Tibial nerve (tissue), 4 donors: ENCODE measurements at regions not wholly inside any gene's neighbourhood (a gene's known extent, or its start where the extent isn't known, plus 50 kb on each side); places are given as distances from the start of the nearest gene placed in this dataset.

Source experiments
- DNase-seq, 2 donors: peaks; one replicate each; pipeline ENCODE4 v3.0.0-alpha.2; 2019; ENCODE audit warnings: low spot score in 2 of 2
- H3K27ac ChIP-seq, 4 donors: fragments of 200-600 bp; sonication (generic) in 3 of 4; one replicate each; pipeline ENCODE4 v1.5.1; 2017 to 2019; ENCODE audit warnings: mild to moderate bottlenecking in 1 of 4
- H3K27me3 ChIP-seq, 2 donors: fragments of 200-600 bp; sonication (generic) in 1 of 2; one replicate each; pipeline versions ENCODE4 v1.5.1 to v1.6.0; 2017 to 2019
- H3K36me3 ChIP-seq, 3 donors: fragments of 200-600 bp; sonication (generic); one replicate each; pipeline ENCODE4 v1.5.1; 2018 to 2019
- H3K4me1 ChIP-seq, 4 donors: fragments of 200-600 bp; sonication (generic) in 3 of 4; one replicate each; pipeline ENCODE4 v1.5.1; 2017 to 2019
- H3K4me3 ChIP-seq, 4 donors: fragments of 200-600 bp; sonication (generic) in 3 of 4; one replicate each; pipeline ENCODE4 v1.5.1; 2017 to 2019; ENCODE audit warnings: mild to moderate bottlenecking in 1 of 4, moderate library complexity in 1 of 4
- H3K9me3 ChIP-seq, 4 donors: fragments of 200-600 bp; sonication (generic) in 3 of 4; one replicate each; pipeline ENCODE4 v1.5.1; 2017 to 2019
- EP300 ChIP-seq, 2 donors: sonication (generic); formaldehyde crosslinking; IDR thresholded peaks; one replicate each; pipeline ENCODE4 v1.6.1; 2017; ENCODE audit warnings: antibody characterized with exemption in 2 of 2, mild to moderate bottlenecking in 1 of 2
- POLR2A ChIP-seq, 2 donors: fragments of 450-650 bp; IDR thresholded peaks; one replicate each; pipeline ENCODE4 v1.6.1; 2017; ENCODE audit warnings: antibody characterized with exemption in 2 of 2, mild to moderate bottlenecking in 2 of 2, moderate library complexity in 2 of 2
- WGBS, 2 donors: methylation state at CpG; one replicate each; pipeline ENCODE4 v1.1.5; 2018; 5-methylcytosine and 5-hydroxymethylcytosine counted together
- TF ChIP-seq, protein P1 (sequence below), 5 experiments: fragments of 200-600 bp in 3 of 5; fragments of 450-650 bp in 2 of 5; sonication (generic) in 3 of 5; IDR thresholded peaks; one replicate each; pipeline ENCODE4 v1.5.1; 2016 to 2019; ENCODE audit warnings: antibody characterized with exemption in 5 of 5, mild to moderate bottlenecking in 3 of 5, moderate library complexity in 2 of 5

DNA sequence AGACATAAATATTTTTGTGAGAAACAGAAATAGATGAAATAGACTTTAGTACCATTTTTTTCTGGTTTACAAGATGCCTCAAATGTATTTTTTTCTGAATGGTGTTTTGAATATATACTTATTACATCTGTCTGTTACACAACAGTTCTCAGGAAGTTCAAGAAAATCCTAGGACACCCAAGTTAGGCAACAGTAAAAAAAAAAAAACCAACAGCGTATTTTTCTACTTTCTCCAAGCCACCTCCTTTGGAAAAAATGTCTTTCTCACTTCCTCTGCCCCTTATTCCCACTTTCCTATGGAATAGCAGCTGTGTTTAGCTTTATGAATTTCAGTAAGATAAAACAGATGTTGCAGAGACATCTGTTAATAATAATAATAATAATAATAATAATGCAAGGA lies 489.6 kb upstream of the KLF12 start:
- TF ChIP-seq EP300 (IDR thresholded peaks at IDR 0.05), result no peak
- TF ChIP-seq POLR2A (IDR thresholded peaks at IDR 0.05), result no peak
- TF ChIP-seq, protein P1, sequence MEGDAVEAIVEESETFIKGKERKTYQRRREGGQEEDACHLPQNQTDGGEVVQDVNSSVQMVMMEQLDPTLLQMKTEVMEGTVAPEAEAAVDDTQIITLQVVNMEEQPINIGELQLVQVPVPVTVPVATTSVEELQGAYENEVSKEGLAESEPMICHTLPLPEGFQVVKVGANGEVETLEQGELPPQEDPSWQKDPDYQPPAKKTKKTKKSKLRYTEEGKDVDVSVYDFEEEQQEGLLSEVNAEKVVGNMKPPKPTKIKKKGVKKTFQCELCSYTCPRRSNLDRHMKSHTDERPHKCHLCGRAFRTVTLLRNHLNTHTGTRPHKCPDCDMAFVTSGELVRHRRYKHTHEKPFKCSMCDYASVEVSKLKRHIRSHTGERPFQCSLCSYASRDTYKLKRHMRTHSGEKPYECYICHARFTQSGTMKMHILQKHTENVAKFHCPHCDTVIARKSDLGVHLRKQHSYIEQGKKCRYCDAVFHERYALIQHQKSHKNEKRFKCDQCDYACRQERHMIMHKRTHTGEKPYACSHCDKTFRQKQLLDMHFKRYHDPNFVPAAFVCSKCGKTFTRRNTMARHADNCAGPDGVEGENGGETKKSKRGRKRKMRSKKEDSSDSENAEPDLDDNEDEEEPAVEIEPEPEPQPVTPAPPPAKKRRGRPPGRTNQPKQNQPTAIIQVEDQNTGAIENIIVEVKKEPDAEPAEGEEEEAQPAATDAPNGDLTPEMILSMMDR (IDR thresholded peaks at IDR 0.05), result no peak
- Histone ChIP-seq H3K9me3 (no peaks in the 10 kb centered on the region), H3K27ac (no peak overlapping the region), H3K27me3 (no peaks in the 10 kb centered on the region), H3K4me1 (no peaks in the 10 kb centered on the region), H3K4me3 (no peak overlapping the region), H3K36me3 (no peaks in the 10 kb centered on the region)
- DNase-seq, result no peak
- 60 to 89% methylated on average over 1 of the region's 1 CpG for WGBS, 2 donors

DNA sequence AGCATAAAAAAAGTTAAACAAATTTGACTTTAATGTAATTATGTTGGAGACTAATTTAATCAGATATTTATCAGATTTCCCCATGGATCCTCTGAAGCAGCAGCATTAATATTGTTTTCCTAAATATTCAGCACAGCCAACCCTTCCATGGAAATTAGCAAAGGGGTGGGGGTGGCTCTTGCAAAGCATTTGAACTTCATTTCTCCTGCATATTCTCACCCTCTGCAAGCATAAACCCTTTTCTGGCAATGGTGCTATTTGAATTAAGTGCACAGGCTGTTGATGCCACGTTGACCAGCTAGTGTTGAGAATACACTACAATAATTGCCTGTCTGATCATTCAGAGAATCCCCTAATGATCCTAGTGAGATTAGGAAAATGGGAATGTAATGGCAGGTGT lies 488.1 kb upstream of the KLF12 start:
- Histone ChIP-seq H3K27me3 (no peaks in the 10 kb centered on the region), H3K36me3 (no peaks in the 10 kb centered on the region), H3K9me3 (peaks cover 0 to 5% (median 0%) of the 10 kb centered on the region in 4 donors), H3K27ac (no peak overlapping the region), H3K4me3 (no peak overlapping the region), H3K4me1 (no peaks in the 10 kb centered on the region)
- no peak for DNase-seq
- TF ChIP-seq POLR2A (IDR thresholded peaks at IDR 0.05) (no peak), EP300 (IDR thresholded peaks at IDR 0.05) (no peak)
- TF ChIP-seq, protein P1 (IDR thresholded peaks at IDR 0.05), result no peak
- 66 to 79% methylated on average over 1 of the region's 1 CpG for WGBS, 2 donors

DNA sequence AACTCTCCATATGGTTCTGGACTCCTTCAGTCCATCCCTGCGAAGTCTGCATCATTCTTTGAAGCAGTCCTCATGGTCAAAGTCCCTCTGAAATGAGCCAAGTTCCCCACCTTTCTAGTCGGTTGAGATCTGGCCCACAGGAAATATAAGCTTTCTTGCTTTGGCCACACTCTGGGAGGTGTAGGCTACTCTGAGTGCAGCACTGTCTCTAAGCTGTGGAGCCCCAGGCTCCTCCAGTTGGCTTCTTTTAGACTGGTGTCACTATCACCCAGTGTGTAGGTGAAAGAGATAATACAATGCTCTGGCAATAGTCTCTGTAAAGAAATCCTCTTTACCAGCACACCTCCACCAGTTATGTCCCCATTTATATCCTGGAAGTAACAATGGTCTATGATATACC lies 486.5 kb upstream of the KLF12 start:
- H3K4me3 ChIP-seq, result no peak overlapping the region
- no peak overlapping the region for H3K27ac ChIP-seq
- H3K4me1 ChIP-seq, result no peaks in the 10 kb centered on the region
- TF ChIP-seq EP300 (IDR thresholded peaks at IDR 0.05), result no peak
- TF ChIP-seq, protein P1 (IDR thresholded peaks at IDR 0.05), result no peak
- no peak for TF ChIP-seq POLR2A (IDR thresholded peaks at IDR 0.05)
- 53 to 76% methylated on average over 2 of the region's 2 CpGs for WGBS, 2 donors
- no peaks in the 10 kb centered on the region for H3K36me3 ChIP-seq
- H3K9me3 ChIP-seq, result peaks cover 0 to 5% (median 0%) of the 10 kb centered on the region in 4 donors
- DNase-seq, result no peak
- H3K27me3 ChIP-seq, result no peaks in the 10 kb centered on the region

DNA sequence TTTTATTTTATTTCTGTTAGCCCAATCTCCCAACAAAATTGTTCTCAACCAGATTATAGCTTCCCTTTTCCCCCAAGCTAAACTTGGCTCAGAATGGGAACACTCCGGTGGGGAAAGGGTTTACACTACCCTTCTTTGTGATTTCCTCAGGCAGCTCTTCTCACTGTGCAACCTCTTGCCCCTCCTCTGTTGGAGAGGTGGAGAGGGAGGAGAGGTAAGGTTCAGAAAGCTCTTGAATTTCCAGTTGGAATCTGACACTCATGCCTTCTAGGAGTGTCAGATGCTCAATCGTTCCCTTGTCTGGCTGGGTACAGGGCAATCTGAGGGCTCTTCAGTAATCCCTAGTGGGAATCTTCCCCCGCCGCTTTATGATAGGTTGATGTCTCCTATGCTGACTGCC lies 486.1 kb upstream of the KLF12 start:
- 78 to 83% methylated on average over 4 of the region's 4 CpGs for WGBS, 2 donors
- Histone ChIP-seq H3K27me3 (no peaks in the 10 kb centered on the region), H3K9me3 (peaks cover 0 to 5% (median 0%) of the 10 kb centered on the region in 4 donors), H3K36me3 (no peaks in the 10 kb centered on the region), H3K4me1 (no peaks in the 10 kb centered on the region), H3K27ac (no peak overlapping the region), H3K4me3 (no peak overlapping the region)
- TF ChIP-seq, protein P1 (IDR thresholded peaks at IDR 0.05), result no peak
- TF ChIP-seq EP300 (IDR thresholded peaks at IDR 0.05) (no peak), POLR2A (IDR thresholded peaks at IDR 0.05) (no peak)
- DNase-seq, result no peak

DNA sequence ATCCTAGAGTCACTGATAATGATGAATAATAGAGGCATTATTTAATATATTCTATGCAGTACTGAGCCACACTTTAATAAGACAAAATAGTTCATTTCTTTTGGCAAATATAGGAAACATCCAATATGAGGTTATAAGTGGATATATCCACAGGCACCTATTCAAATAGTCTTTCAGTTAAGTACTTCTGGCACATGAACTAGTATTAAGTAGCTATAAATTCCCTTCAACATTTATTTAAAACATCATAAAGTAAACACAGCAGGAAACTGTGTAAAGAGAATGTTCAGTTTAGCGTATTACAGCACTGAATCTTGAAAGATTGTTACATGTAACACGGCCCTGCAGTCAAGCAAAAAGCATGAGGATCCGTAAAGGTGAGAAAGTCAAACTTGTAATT lies 463.3 kb upstream of the KLF12 start:
- H3K9me3 ChIP-seq, result peaks cover 0 to 7% (median 1%) of the 10 kb centered on the region in 4 donors
- H3K27ac ChIP-seq, result no peak overlapping the region
- no peak for DNase-seq
- TF ChIP-seq, protein P1 (IDR thresholded peaks at IDR 0.05), result no peak
- TF ChIP-seq POLR2A (IDR thresholded peaks at IDR 0.05) (no peak), EP300 (IDR thresholded peaks at IDR 0.05) (no peak)
- no peaks in the 10 kb centered on the region for H3K36me3 ChIP-seq
- no peaks in the 10 kb centered on the region for H3K27me3 ChIP-seq
- H3K4me3 ChIP-seq, result no peak overlapping the region
- WGBS, 2 donors, result 80 to 86% methylated on average over 3 of the region's 3 CpGs
- no peaks in the 10 kb centered on the region for H3K4me1 ChIP-seq
